ENCODE measurements at regions not wholly inside any gene's neighbourhood (a gene's known extent, or its start where the extent isn't known, plus 50 kb on each side); places are given as distances from the start of the nearest gene placed in this dataset.
"Not testable (repeated sequence)": the region's sequence is repeated elsewhere in the genome, so short reads cannot be mapped to it uniquely, and the experiment has no call there.

GRCh38 chr14:43877351-43877960 lies 629.6 kb downstream of the FSCB start:
- DNase-seq (ENCODE audit: low read depth in 2 of 3, low spot score in 1 of 3) = no peak

GRCh38 chr14:43872752-43873655 lies 634.1 kb downstream of the FSCB start:
- DNase-seq (ENCODE audit: low read depth in 2 of 3, low spot score in 1 of 3) = no peak

GRCh38 chr14:43872222-43872621 lies 634.9 kb downstream of the FSCB start:
- no peak for DNase-seq (ENCODE audit: low read depth in 2 of 3, low spot score in 1 of 3)

- DNase-seq (ENCODE audit: low read depth in 2 of 3, low spot score in 1 of 3) = no peak
Observed at GRCh38 chr14:43858981-43859380, 648.1 kb downstream of the FSCB start.

- DNase-seq (ENCODE audit: low read depth in 2 of 3, low spot score in 1 of 3) = no peak
Observed at GRCh38 chr14:43855556-43855955, 651.5 kb downstream of the FSCB start.

- no peak for DNase-seq (ENCODE audit: low read depth in 2 of 3, low spot score in 1 of 3)
Observed at GRCh38 chr14:43853541-43853940, 653.5 kb downstream of the FSCB start.

GRCh38 chr14:43803076-43803689 lies 703.9 kb downstream of the FSCB start:
- no peak for DNase-seq (ENCODE audit: low read depth in 2 of 3, low spot score in 1 of 3)

- no peak for DNase-seq (ENCODE audit: low read depth in 2 of 3, low spot score in 1 of 3)
Observed at GRCh38 chr14:43795600-43796228, 711.4 kb downstream of the FSCB start.

GRCh38 chr14:43793579-43793978 lies 713.5 kb downstream of the FSCB start:
- no peak for DNase-seq (ENCODE audit: low read depth in 2 of 3, low spot score in 1 of 3)

- no peak for DNase-seq (ENCODE audit: low read depth in 2 of 3, low spot score in 1 of 3)
Observed at GRCh38 chr14:43792980-43793379, 714.1 kb downstream of the FSCB start.

- no peak for DNase-seq (ENCODE audit: low read depth in 2 of 3, low spot score in 1 of 3)
Observed at GRCh38 chr14:43790681-43791080, 716.4 kb downstream of the FSCB start.

GRCh38 chr14:43789458-43789857 lies 717.6 kb downstream of the FSCB start:
- no peak for DNase-seq (ENCODE audit: low read depth in 2 of 3, low spot score in 1 of 3)

GRCh38 chr14:43786066-43786762 lies 720.9 kb downstream of the FSCB start:
- no peak for DNase-seq (ENCODE audit: low read depth in 2 of 3, low spot score in 1 of 3)

- not testable (repeated sequence) for DNase-seq (ENCODE audit: low read depth in 2 of 3, low spot score in 1 of 3)
Observed at GRCh38 chr14:43784432-43784831, 722.7 kb downstream of the FSCB start.

- DNase-seq (ENCODE audit: low read depth in 2 of 3, low spot score in 1 of 3) = no peak
Observed at GRCh38 chr14:43778937-43779639, 728.0 kb downstream of the FSCB start.

GRCh38 chr14:43778570-43778936 lies 728.5 kb downstream of the FSCB start:
- DNase-seq (ENCODE audit: low read depth in 2 of 3, low spot score in 1 of 3) = no peak

- no peak for DNase-seq (ENCODE audit: low read depth in 2 of 3, low spot score in 1 of 3)
Observed at GRCh38 chr14:43765474-43765873, 741.6 kb downstream of the FSCB start.

- DNase-seq (ENCODE audit: low read depth in 2 of 3, low spot score in 1 of 3) = no peak
Observed at GRCh38 chr14:43764433-43764832, 742.6 kb downstream of the FSCB start.

GRCh38 chr14:43755707-43756106 lies 751.4 kb downstream of the FSCB start:
- no peak for DNase-seq (ENCODE audit: low read depth in 2 of 3, low spot score in 1 of 3)

- DNase-seq (ENCODE audit: low read depth in 2 of 3, low spot score in 1 of 3) = no peak
Observed at GRCh38 chr14:43754838-43755237, 752.2 kb downstream of the FSCB start.

GRCh38 chr14:43745746-43746145 lies 761.3 kb downstream of the FSCB start:
- DNase-seq (ENCODE audit: low read depth in 2 of 3, low spot score in 1 of 3) = no peak

All from stimulated activated CD4-positive, alpha-beta T cell treated with anti-CD3 and anti-CD28 coated beads, Interleukin-12 subunit alpha, Interleukin-12 subunit beta, amount 100 ng/mL, for 48 hours (primary cell).